Thymus (tissue), 11 donors: ENCODE measurements at regions not wholly inside any gene's neighbourhood (a gene's known extent, or its start where the extent isn't known, plus 50 kb on each side); places are given as distances from the start of the nearest gene placed in this dataset.

Experiments used
- DNase-seq, 9 donors: peaks; one replicate each; pipeline ENCODE4 v3.0.0-alpha.2; 2013; ENCODE audit warnings: low spot score in 9 of 9, low read depth in 6 of 9, missing footprints in 1 of 9
- H3K27ac ChIP-seq, 2 donors: one replicate each; pipeline ENCODE4 v1.5.1; 2013; ENCODE audit warnings: control low read depth in 1 of 2, low read depth in 1 of 2, low read length in 1 of 2, mild to moderate bottlenecking in 1 of 2, moderate library complexity in 1 of 2
- H3K27me3 ChIP-seq, 2 donors: one replicate each; pipeline ENCODE4 v1.5.1; 2013; ENCODE audit warnings: low read length in 1 of 2; ENCODE audit not compliant: control insufficient read depth in 2 of 2, insufficient read depth in 1 of 2
- H3K36me3 ChIP-seq, 2 donors: one replicate each; pipeline ENCODE4 v1.5.1; 2013; ENCODE audit warnings: low read length in 1 of 2, mild to moderate bottlenecking in 1 of 2, moderate library complexity in 1 of 2; ENCODE audit not compliant: control insufficient read depth in 2 of 2, insufficient read depth in 2 of 2
- H3K4me1 ChIP-seq, 2 donors: one replicate each; pipeline ENCODE4 v1.5.1; 2013; ENCODE audit warnings: low read length in 2 of 2; ENCODE audit not compliant: control insufficient read depth in 2 of 2, insufficient read depth in 2 of 2
- H3K4me3 ChIP-seq, 2 donors: one replicate each; pipeline ENCODE4 v1.5.1; 2013; ENCODE audit warnings: low read length in 2 of 2, control low read depth in 1 of 2, mild to moderate bottlenecking in 1 of 2
- H3K9me3 ChIP-seq, 2 donors: one replicate each; pipeline ENCODE4 v1.5.1; 2013; ENCODE audit warnings: low read length in 1 of 2, mild to moderate bottlenecking in 1 of 2; ENCODE audit not compliant: control insufficient read depth in 2 of 2, insufficient read depth in 1 of 2
- WGBS: extraction: QIAGEN DNeasy Blood & Tissue Kit; methylation state at CpG from one replicate; pipeline ENCODE4 v1.1.7; 2013; 5-methylcytosine and 5-hydroxymethylcytosine counted together
- donor health status: healthy.

- DNase-seq: no peak
- Histone ChIP-seq H3K4me3 (no peak overlapping the region), H3K27me3 (no peaks in the 10 kb centered on the region), H3K27ac (no peak overlapping the region), H3K4me1 (no peaks in the 10 kb centered on the region), H3K36me3 (no peaks in the 10 kb centered on the region), H3K9me3 (no peaks in the 10 kb centered on the region)
- 89% methylated on average over 1 of the region's 1 CpG for WGBS
Observed at GRCh38 chr7:31420948-31421347, 80.4 kb upstream of the NEUROD6 start.

GRCh38 chr7:31421607-31422006 is 81.1 kb upstream of the NEUROD6 start:
- H3K36me3 ChIP-seq: no peaks in the 10 kb centered on the region
- no peaks in the 10 kb centered on the region for H3K27me3 ChIP-seq
- no peak overlapping the region for H3K4me3 ChIP-seq
- DNase-seq: no peak
- no peaks in the 10 kb centered on the region for H3K9me3 ChIP-seq
- H3K27ac ChIP-seq: no peak overlapping the region
- H3K4me1 ChIP-seq: no peaks in the 10 kb centered on the region
- 92% methylated on average over 2 of the region's 2 CpGs for WGBS

- Histone ChIP-seq H3K9me3 (no peaks in the 10 kb centered on the region), H3K4me3 (no peak overlapping the region), H3K27me3 (no peaks in the 10 kb centered on the region), H3K36me3 (no peaks in the 10 kb centered on the region), H3K27ac (no peak overlapping the region), H3K4me1 (no peaks in the 10 kb centered on the region)
- DNase-seq: no peak
Observed at GRCh38 chr7:31423994-31424393, 83.5 kb upstream of the NEUROD6 start.

- Histone ChIP-seq H3K9me3 (no peaks in the 10 kb centered on the region), H3K27me3 (no peaks in the 10 kb centered on the region), H3K4me1 (no peaks in the 10 kb centered on the region), H3K27ac (no peak overlapping the region), H3K4me3 (no peak overlapping the region), H3K36me3 (no peaks in the 10 kb centered on the region)
- no peak for DNase-seq
Observed at GRCh38 chr7:31432176-31432575, 81.7 kb upstream of the ITPRID1 start.

- 82% methylated on average over 6 of the region's 6 CpGs for WGBS
- no peaks in the 10 kb centered on the region for H3K36me3 ChIP-seq
Observed at GRCh38 chr7:31432836-31433340, 81.0 kb upstream of the ITPRID1 start.

GRCh38 chr7:31437250-31437865 is 76.5 kb upstream of the ITPRID1 start:
- no peaks in the 10 kb centered on the region for H3K27me3 ChIP-seq
- H3K4me1 ChIP-seq: no peaks in the 10 kb centered on the region
- no peak overlapping the region for H3K27ac ChIP-seq
- WGBS: 88% methylated on average over 4 of the region's 4 CpGs
- no peak overlapping the region for H3K4me3 ChIP-seq
- no peaks in the 10 kb centered on the region for H3K9me3 ChIP-seq
- no peaks in the 10 kb centered on the region for H3K36me3 ChIP-seq
- DNase-seq: no peak

More at GRCh38 chr7:31432836-31433340, 81.0 kb upstream of the ITPRID1 start:
- no peak overlapping the region for H3K27ac ChIP-seq
- no peaks in the 10 kb centered on the region for H3K27me3 ChIP-seq
- no peaks in the 10 kb centered on the region for H3K4me1 ChIP-seq
- DNase-seq: no peak
- no peak overlapping the region for H3K4me3 ChIP-seq
- H3K9me3 ChIP-seq: no peaks in the 10 kb centered on the region

- DNase-seq: no peak
- no peak overlapping the region for H3K4me3 ChIP-seq
- no peaks in the 10 kb centered on the region for H3K36me3 ChIP-seq
- no peaks in the 10 kb centered on the region for H3K9me3 ChIP-seq
- WGBS: 64% methylated on average over 3 of the region's 3 CpGs
- no peaks in the 10 kb centered on the region for H3K27me3 ChIP-seq
- no peak overlapping the region for H3K27ac ChIP-seq
- no peaks in the 10 kb centered on the region for H3K4me1 ChIP-seq
Observed at GRCh38 chr7:31439165-31439564, 74.7 kb upstream of the ITPRID1 start.

GRCh38 chr7:31440511-31440910 is 73.4 kb upstream of the ITPRID1 start:
- Histone ChIP-seq H3K36me3 (no peaks in the 10 kb centered on the region), H3K27me3 (no peaks in the 10 kb centered on the region), H3K27ac (no peak overlapping the region), H3K4me1 (no peaks in the 10 kb centered on the region), H3K9me3 (no peaks in the 10 kb centered on the region), H3K4me3 (no peak overlapping the region)
- no peak for DNase-seq
- WGBS: 86% methylated on average over 3 of the region's 3 CpGs

GRCh38 chr7:31442626-31443025 is 71.3 kb upstream of the ITPRID1 start:
- Histone ChIP-seq H3K27me3 (no peaks in the 10 kb centered on the region), H3K4me3 (no peak overlapping the region), H3K36me3 (no peaks in the 10 kb centered on the region), H3K4me1 (no peaks in the 10 kb centered on the region), H3K9me3 (no peaks in the 10 kb centered on the region), H3K27ac (no peak overlapping the region)
- no peak for DNase-seq
- 49% methylated on average over 4 of the region's 4 CpGs for WGBS
